ENCODE measurements at regions not wholly inside any gene's neighbourhood (a gene's known extent, or its start where the extent isn't known, plus 50 kb on each side); places are given as distances from the start of the nearest gene placed in this dataset.

DNA sequence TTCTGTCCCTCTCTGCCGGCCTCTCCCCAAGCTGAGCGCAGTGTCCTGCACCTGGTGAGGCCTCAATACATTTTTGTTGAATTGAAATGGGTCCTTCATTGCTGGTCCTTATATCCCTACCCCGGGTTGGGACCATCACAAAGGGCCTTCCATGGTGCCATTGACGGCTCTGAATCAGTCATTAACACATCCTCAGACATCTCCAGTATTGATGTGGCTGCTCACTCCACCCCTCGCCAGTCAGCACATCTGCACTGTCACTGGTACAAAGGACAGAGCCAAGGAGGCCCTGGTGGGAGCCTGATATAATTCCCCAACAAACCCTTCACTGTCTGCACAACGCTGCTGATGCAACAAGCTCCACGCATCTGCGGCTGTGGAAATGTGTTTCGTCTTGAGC, 191.6 kb upstream of the TOPAZ1 start:
- TF ChIP-seq, protein P1, sequence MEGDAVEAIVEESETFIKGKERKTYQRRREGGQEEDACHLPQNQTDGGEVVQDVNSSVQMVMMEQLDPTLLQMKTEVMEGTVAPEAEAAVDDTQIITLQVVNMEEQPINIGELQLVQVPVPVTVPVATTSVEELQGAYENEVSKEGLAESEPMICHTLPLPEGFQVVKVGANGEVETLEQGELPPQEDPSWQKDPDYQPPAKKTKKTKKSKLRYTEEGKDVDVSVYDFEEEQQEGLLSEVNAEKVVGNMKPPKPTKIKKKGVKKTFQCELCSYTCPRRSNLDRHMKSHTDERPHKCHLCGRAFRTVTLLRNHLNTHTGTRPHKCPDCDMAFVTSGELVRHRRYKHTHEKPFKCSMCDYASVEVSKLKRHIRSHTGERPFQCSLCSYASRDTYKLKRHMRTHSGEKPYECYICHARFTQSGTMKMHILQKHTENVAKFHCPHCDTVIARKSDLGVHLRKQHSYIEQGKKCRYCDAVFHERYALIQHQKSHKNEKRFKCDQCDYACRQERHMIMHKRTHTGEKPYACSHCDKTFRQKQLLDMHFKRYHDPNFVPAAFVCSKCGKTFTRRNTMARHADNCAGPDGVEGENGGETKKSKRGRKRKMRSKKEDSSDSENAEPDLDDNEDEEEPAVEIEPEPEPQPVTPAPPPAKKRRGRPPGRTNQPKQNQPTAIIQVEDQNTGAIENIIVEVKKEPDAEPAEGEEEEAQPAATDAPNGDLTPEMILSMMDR (IDR thresholded peaks at IDR 0.05) = no peak
- TF ChIP-seq EZH2 (IDR thresholded peaks at IDR 0.05; ENCODE audit: borderline replicate concordance, insufficient read depth, low read depth, low read length, poor library complexity, severe bottlenecking) = no peak
